GM12878 (cell line): ENCODE measurements at regions not wholly inside any gene's neighbourhood (a gene's known extent, or its start where the extent isn't known, plus 50 kb on each side); places are given as distances from the start of the nearest gene placed in this dataset.

Experiments
- ATAC-seq: fragments of 200-7000 bp; cut with Tn5 transposase; 3 replicates; pipeline ENCODE4 v1.9.1; 2020; ENCODE audit warnings: mild to moderate bottlenecking, moderate library complexity
- BruUV-seq: library from RNA; stranded (reverse); fragments of 400-500 nt; replicated peaks from 2 replicates; lab custom pipeline; 2021; lab: Mats Ljungman, UMichigan
- CTCF ChIA-PET: fragments of 300-600 bp; sonication (Branson Sonifier 250); formaldehyde crosslinking; extraction: SDS; loops from one replicate; lab custom pipeline; 2021; ENCODE audit warnings: inconsistent platforms; lab: Yijun Ruan, JAX
- POLR2A ChIA-PET: fragments of 350-600 bp; formaldehyde crosslinking; extraction: SDS; loops from one replicate; lab custom pipeline; 2021; ENCODE audit warnings: inconsistent platforms; lab: Charles Lee
- RAD21 ChIA-PET: fragments of 300-600 bp; sonication (Branson Sonifier 250); formaldehyde crosslinking; loops from one replicate; lab custom pipeline; 2023; ENCODE audit warnings: antibody characterized with exemption; ENCODE audit not compliant: unreplicated experiment; lab: Charles Lee
- SMC1A ChIA-PET: fragments of 300-600 bp; sonication (Branson Sonifier 250); formaldehyde crosslinking; loops from one replicate; lab custom pipeline; 2023; ENCODE audit not compliant: unreplicated experiment, uncharacterized antibody; lab: Charles Lee
- DNase-seq: peaks from one replicate; pipeline ENCODE4 v3.0.0-alpha.2; 2011; ENCODE audit warnings: low read depth, low spot score
- FAIRE-seq: peaks from 3 replicates; lab custom pipeline; 2011; peaks lifted over from hg19 to GRCh38; lab: Jason Lieb, UNC
- H2AFZ ChIP-seq: 2 replicates; pipeline ENCODE4 v1.6.0; 2011; ENCODE audit warnings: low read depth, low read length, control low read depth; ENCODE audit not compliant: control insufficient read depth
- H3K27ac ChIP-seq: 2 replicates; pipeline ENCODE4 v1.5.1; 2011; ENCODE audit warnings: control low read depth; ENCODE audit not compliant: control insufficient read depth, insufficient read depth
- H3K27me3 ChIP-seq, 2 experiments: replicated peaks in 1 of 2; 2 replicates each; pipeline versions ENCODE4 v1.6.0 to v1.6.1; 2011; ENCODE audit warnings: low read length in 1 of 2; ENCODE audit not compliant: control insufficient read depth in 2 of 2, insufficient read depth in 2 of 2
- H3K36me3 ChIP-seq, 2 experiments: 2 replicates each; pipeline ENCODE4 v1.5.1; 2011; ENCODE audit warnings: low read length in 1 of 2; ENCODE audit not compliant: control insufficient read depth in 2 of 2, insufficient read depth in 2 of 2
- H3K4me1 ChIP-seq: 2 replicates; pipeline ENCODE4 v1.6.1; 2011; ENCODE audit warnings: mild to moderate bottlenecking, low read length, moderate library complexity, mixed read lengths; ENCODE audit not compliant: control insufficient read depth, insufficient read depth
- H3K4me2 ChIP-seq: 2 replicates; pipeline ENCODE4 v1.6.0; 2011; ENCODE audit warnings: control low read depth; ENCODE audit not compliant: control insufficient read depth, insufficient read depth
- H3K4me3 ChIP-seq: fragments of 200-600 bp; sonication (generic); 2 replicates; pipeline ENCODE4 v1.5.1; 2016
- H3K79me2 ChIP-seq: 2 replicates; pipeline ENCODE4 v1.6.0; 2011; ENCODE audit warnings: low read length; ENCODE audit not compliant: control insufficient read depth, insufficient read depth
- H3K9ac ChIP-seq: 2 replicates; pipeline ENCODE4 v1.8.0; 2011; ENCODE audit warnings: low read length, control low read depth, mixed read lengths; ENCODE audit not compliant: control insufficient read depth, insufficient read depth
- H3K9me3 ChIP-seq: replicated peaks from 3 replicates; pipeline ENCODE4 v1.5.1; 2011; ENCODE audit warnings: mild to moderate bottlenecking, low read length; ENCODE audit not compliant: control insufficient read depth, insufficient read depth
- H4K20me1 ChIP-seq: 2 replicates; pipeline ENCODE4 v1.6.0; 2011; ENCODE audit not compliant: control insufficient read depth, insufficient read depth
- BCLAF1 ChIP-seq: fragments of 450-650 bp; IDR thresholded peaks from 2 replicates; pipeline ENCODE4 v1.6.1; 2017; ENCODE audit warnings: antibody characterized with exemption, mild to moderate bottlenecking, moderate library complexity
- BHLHE40 ChIP-seq, 2 experiments: fragments of 450-650 bp in 1 of 2; IDR thresholded peaks; 2 replicates each; pipeline ENCODE4 v1.6.1; 2011 to 2017; ENCODE audit warnings: low read depth in 2 of 2, borderline replicate concordance in 1 of 2, improper control_type of control experiment in 1 of 2, low read length in 1 of 2, mild to moderate bottlenecking in 1 of 2
- CBFB ChIP-seq: IDR thresholded peaks from 2 replicates; pipeline ENCODE4 v1.6.1; 2016; ENCODE audit warnings: antibody characterized with exemption, low read depth
- FOS ChIP-seq: IDR thresholded peaks from 3 replicates; pipeline ENCODE4 v1.6.1; 2011; ENCODE audit warnings: borderline replicate concordance; ENCODE audit not compliant: insufficient read length; ENCODE audit errors: extremely low read depth
- IRF3 ChIP-seq: fragments of 450-650 bp; IDR thresholded peaks from 2 replicates; pipeline ENCODE4 v1.6.1; 2014; ENCODE audit warnings: mild to moderate bottlenecking
- KDM1A ChIP-seq: fragments of 200-600 bp; sonication (generic); IDR thresholded peaks from 2 replicates; pipeline ENCODE4 v1.6.1; 2016; ENCODE audit warnings: borderline replicate concordance
- NRF1 ChIP-seq: conservative IDR thresholded peaks from 2 replicates; pipeline ENCODE4 v1.6.1; 2011; ENCODE audit warnings: mild to moderate bottlenecking, low read depth, low read length, improper control_type of control experiment
- PAX5 ChIP-seq: IDR thresholded peaks from 2 replicates; pipeline ENCODE4 v1.6.1; 2011; ENCODE audit warnings: low read depth, low read length, borderline replicate concordance
- POLR2A ChIP-seq: IDR thresholded peaks from 2 replicates; pipeline ENCODE4 v1.6.1; 2011; ENCODE audit warnings: low read depth, mild to moderate bottlenecking, low read length
- SMAD1 ChIP-seq: fragments of 450-650 bp; IDR thresholded peaks from 2 replicates; pipeline ENCODE4 v1.6.1; 2018; ENCODE audit warnings: mild to moderate bottlenecking, low read depth; ENCODE audit not compliant: partially characterized antibody
- SMAD5 ChIP-seq: IDR thresholded peaks from 2 replicates; pipeline ENCODE4 v1.6.1; 2016; ENCODE audit warnings: antibody characterized with exemption, low read depth
- SP1 ChIP-seq: IDR thresholded peaks from one replicate; pipeline ENCODE4 v1.6.1; 2011; ENCODE audit warnings: low read depth, low read length
- SREBF2 ChIP-seq: IDR thresholded peaks from 2 replicates; pipeline ENCODE4 v1.6.1; 2012; ENCODE audit warnings: mild to moderate bottlenecking, low read length
- SUZ12 ChIP-seq: fragments of 200-600 bp; sonication (generic); IDR thresholded peaks from one replicate; pipeline ENCODE4 v1.6.1; 2018; ENCODE audit warnings: antibody characterized with exemption, mild to moderate bottlenecking; ENCODE audit not compliant: unreplicated experiment
- TARDBP ChIP-seq: IDR thresholded peaks from 2 replicates; pipeline ENCODE4 v1.6.1; 2016; ENCODE audit warnings: borderline replicate concordance
- TCF12 ChIP-seq: IDR thresholded peaks from 2 replicates; pipeline ENCODE4 v1.6.1; 2011; ENCODE audit warnings: low read depth, mild to moderate bottlenecking, low read length
- TCF7 ChIP-seq: IDR thresholded peaks from 2 replicates; pipeline ENCODE4 v1.6.1; 2014; ENCODE audit warnings: antibody characterized with exemption, borderline replicate concordance
- YBX1 ChIP-seq: fragments of 450-650 bp; IDR thresholded peaks from 2 replicates; pipeline ENCODE4 v1.6.1; 2016; ENCODE audit warnings: antibody characterized with exemption
- ZBTB33 ChIP-seq: fragments of 450-650 bp; IDR thresholded peaks from 2 replicates; pipeline ENCODE4 v1.6.1; 2017; ENCODE audit warnings: mild to moderate bottlenecking
- ZSCAN29 ChIP-seq: fragments of 450-650 bp; IDR thresholded peaks from 2 replicates; pipeline ENCODE4 v1.6.1; 2017; ENCODE audit warnings: mild to moderate bottlenecking, moderate library complexity
- WGBS: methylation state at CpG from one replicate; pipeline ENCODE4 v1.1.6; 2016; ENCODE audit warnings: low lambda C conversion rate; ENCODE audit not compliant: insufficient replicate concordance, insufficient coverage; ENCODE audit errors: missing lambda C conversion rate; 5-methylcytosine and 5-hydroxymethylcytosine counted together
- in situ Hi-C: fragments of 300-500 bp; cut with MboI; formaldehyde crosslinking; loops from 9 replicates; pipeline ENCODE4 v1.14.3; 2018; ENCODE audit warnings: mixed read lengths
- intact Hi-C: fragments of 100-400 bp; cut with micrococcal nuclease; formaldehyde crosslinking; loops from one replicate; pipeline ENCODE4 v1.14.2; 2022; ENCODE audit not compliant: unreplicated experiment

GRCh38 chr2:37830636-37831035, 94.5 kb upstream of the RMDN2 start:
- BruUV-seq = no TSS peak
- Histone ChIP-seq H4K20me1 (no peaks in the 10 kb centered on the region), H3K27me3 (no peaks in the 10 kb centered on the region), H3K79me2 (no peaks in the 10 kb centered on the region), H3K4me3 (no peak overlapping the region), H3K27ac (no peak overlapping the region), H3K9ac (no peak overlapping the region), H3K36me3 (no peaks in the 10 kb centered on the region), H3K4me1 (peaks cover 4% of the 10 kb centered on the region), H3K9me3 (no peaks in the 10 kb centered on the region), H3K4me2 (no peak overlapping the region), H2AFZ (no peak overlapping the region)
- RAD21 ChIA-PET = interaction anchor here (1.4 to 12.6 kb wide), 5 partner anchors 45 to 434 kb away, joined by 3 to 291 read pairs (median 78); no protein-coding TSS in a partner anchor
- POLR2A ChIA-PET = no interaction called here
- in situ Hi-C loops (loop anchor here (5.0 kb wide), 1 partner anchor 418 kb away; no protein-coding TSS in a partner anchor), intact Hi-C loops (loop anchor here (5.0 to 10.0 kb wide), 5 partner anchors 178 to 666 kb away; no protein-coding TSS in a partner anchor)
- SMC1A ChIA-PET = interaction anchor here (0.5 to 14.3 kb wide), 6 partner anchors 34 to 432 kb away, joined by 3 to 351 read pairs (median 10); no protein-coding TSS in a partner anchor
- no peak for ATAC-seq
- TF ChIP-seq POLR2A = no peak
- no peak for TF ChIP-seq FOS
- no peak for TF ChIP-seq BCLAF1
- TF ChIP-seq ZBTB33 = no peak
- TF ChIP-seq SMAD1 = no peak
- no peak for TF ChIP-seq KDM1A
- no peak for TF ChIP-seq YBX1
- no peak for TF ChIP-seq CBFB
- TF ChIP-seq TARDBP = no peak
- TF ChIP-seq TCF12 = no peak
- no peak for TF ChIP-seq SREBF2
- TF ChIP-seq PAX5 = no peak
- TF ChIP-seq SUZ12 = no peak
- TF ChIP-seq TCF7 = no peak
- no peak for TF ChIP-seq SMAD5
- TF ChIP-seq IRF3 = no peak
- no peak for TF ChIP-seq NRF1
- TF ChIP-seq BHLHE40 (IDR thresholded peaks at IDR 0.05; ENCODE audit: borderline replicate concordance in 1 of 2, low read depth in 2 of 2, low read length in 1 of 2) = no peak
- TF ChIP-seq ZSCAN29 = no peak
- TF ChIP-seq SP1 = no peak
- CTCF ChIA-PET = interaction anchor here (0.6 to 19.7 kb wide), 6 partner anchors 45 to 793 kb away, joined by 3 to 330 read pairs (median 62); no protein-coding TSS in a partner anchor
- 93% methylated on average over 2 of the region's 2 CpGs for WGBS
- no peak for DNase-seq
- FAIRE-seq = no peak
